Neural cell (in vitro differentiated cells): ENCODE measurements at regions not wholly inside any gene's neighbourhood (a gene's known extent, or its start where the extent isn't known, plus 50 kb on each side); places are given as distances from the start of the nearest gene placed in this dataset.

Experiments used
- CTCF ChIP-seq: fragments of 450-650 bp; IDR thresholded peaks from 2 replicates; pipeline ENCODE4 v1.5.1; 2014; ENCODE audit warnings: antibody characterized with exemption, mild to moderate bottlenecking, moderate library complexity; ENCODE audit not compliant: poor library complexity, severe bottlenecking
- EP300 ChIP-seq: fragments of 450-650 bp; conservative IDR thresholded peaks from 2 replicates; pipeline ENCODE4 v1.6.1; 2014; ENCODE audit warnings: antibody characterized with exemption, mild to moderate bottlenecking, moderate library complexity; ENCODE audit not compliant: poor library complexity, severe bottlenecking
- EZH2 ChIP-seq: fragments of 200-600, 300-800 bp; shearing (Covaris generic), sonication (generic); IDR thresholded peaks from 2 replicates; pipeline ENCODE4 v1.6.1; 2014; ENCODE audit warnings: antibody characterized with exemption, low read length, borderline replicate concordance, mild to moderate bottlenecking; ENCODE audit not compliant: insufficient read depth, poor library complexity, severe bottlenecking
- MXI1 ChIP-seq: fragments of 450-650 bp; conservative IDR thresholded peaks from 2 replicates; pipeline ENCODE4 v1.6.1; 2014; ENCODE audit warnings: antibody characterized with exemption, mild to moderate bottlenecking; ENCODE audit not compliant: poor library complexity, severe bottlenecking
- POLR2AphosphoS5 ChIP-seq: IDR thresholded peaks from 2 replicates; pipeline ENCODE4 v1.6.1; 2012
- RAD21 ChIP-seq: fragments of 450-650 bp; conservative IDR thresholded peaks from 2 replicates; pipeline ENCODE4 v1.6.1; 2014; ENCODE audit warnings: antibody characterized with exemption, mild to moderate bottlenecking, moderate library complexity
- SMC3 ChIP-seq: fragments of 450-650 bp; conservative IDR thresholded peaks from 2 replicates; pipeline ENCODE4 v1.6.1; 2014; ENCODE audit warnings: antibody characterized with exemption, mild to moderate bottlenecking, moderate library complexity; ENCODE audit not compliant: poor library complexity
- TAF1 ChIP-seq: IDR thresholded peaks from 2 replicates; pipeline ENCODE4 v1.6.1; 2012; ENCODE audit warnings: low read depth
- TF ChIP-seq, protein P1 (sequence below): IDR thresholded peaks from 2 replicates; pipeline ENCODE4 v1.6.1; 2012; ENCODE audit warnings: borderline replicate concordance

- TF ChIP-seq EZH2 (no peak), EP300 (no peak), CTCF (no peak), RAD21 (no peak), MXI1 (no peak), TAF1 (no peak), POLR2AphosphoS5 (no peak), SMC3 (no peak)
- TF ChIP-seq, protein P1, sequence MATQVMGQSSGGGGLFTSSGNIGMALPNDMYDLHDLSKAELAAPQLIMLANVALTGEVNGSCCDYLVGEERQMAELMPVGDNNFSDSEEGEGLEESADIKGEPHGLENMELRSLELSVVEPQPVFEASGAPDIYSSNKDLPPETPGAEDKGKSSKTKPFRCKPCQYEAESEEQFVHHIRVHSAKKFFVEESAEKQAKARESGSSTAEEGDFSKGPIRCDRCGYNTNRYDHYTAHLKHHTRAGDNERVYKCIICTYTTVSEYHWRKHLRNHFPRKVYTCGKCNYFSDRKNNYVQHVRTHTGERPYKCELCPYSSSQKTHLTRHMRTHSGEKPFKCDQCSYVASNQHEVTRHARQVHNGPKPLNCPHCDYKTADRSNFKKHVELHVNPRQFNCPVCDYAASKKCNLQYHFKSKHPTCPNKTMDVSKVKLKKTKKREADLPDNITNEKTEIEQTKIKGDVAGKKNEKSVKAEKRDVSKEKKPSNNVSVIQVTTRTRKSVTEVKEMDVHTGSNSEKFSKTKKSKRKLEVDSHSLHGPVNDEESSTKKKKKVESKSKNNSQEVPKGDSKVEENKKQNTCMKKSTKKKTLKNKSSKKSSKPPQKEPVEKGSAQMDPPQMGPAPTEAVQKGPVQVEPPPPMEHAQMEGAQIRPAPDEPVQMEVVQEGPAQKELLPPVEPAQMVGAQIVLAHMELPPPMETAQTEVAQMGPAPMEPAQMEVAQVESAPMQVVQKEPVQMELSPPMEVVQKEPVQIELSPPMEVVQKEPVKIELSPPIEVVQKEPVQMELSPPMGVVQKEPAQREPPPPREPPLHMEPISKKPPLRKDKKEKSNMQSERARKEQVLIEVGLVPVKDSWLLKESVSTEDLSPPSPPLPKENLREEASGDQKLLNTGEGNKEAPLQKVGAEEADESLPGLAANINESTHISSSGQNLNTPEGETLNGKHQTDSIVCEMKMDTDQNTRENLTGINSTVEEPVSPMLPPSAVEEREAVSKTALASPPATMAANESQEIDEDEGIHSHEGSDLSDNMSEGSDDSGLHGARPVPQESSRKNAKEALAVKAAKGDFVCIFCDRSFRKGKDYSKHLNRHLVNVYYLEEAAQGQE, result no peak
These were observed 181.3 kb downstream of the RAP2A start for GRCh38 chr13:97615266-97615665.
